Left ventricle myocardium inferior (tissue), 1 donor: ENCODE measurements at regions not wholly inside any gene's neighbourhood (a gene's known extent, or its start where the extent isn't known, plus 50 kb on each side); places are given as distances from the start of the nearest gene placed in this dataset.

ENCODE experiments used
- DNase-seq: peaks from one replicate; pipeline ENCODE4 v3.0.0-alpha.2; 2020
- H3K27ac ChIP-seq: fragments of 200-600 bp; replicated peaks from 2 replicates; pipeline ENCODE4 v1.8.0; 2021
- H3K27me3 ChIP-seq: fragments of 200-600 bp; 2 replicates; pipeline ENCODE4 v1.8.0; 2021; ENCODE audit warnings: low read depth
- H3K36me3 ChIP-seq: fragments of 200-600 bp; 2 replicates; pipeline ENCODE4 v1.8.0; 2021
- H3K4me1 ChIP-seq: fragments of 200-600 bp; 2 replicates; pipeline ENCODE4 v1.8.0; 2021
- H3K4me3 ChIP-seq: fragments of 200-600 bp; 2 replicates; pipeline ENCODE4 v1.8.0; 2021; ENCODE audit warnings: mild to moderate bottlenecking, moderate library complexity
- H3K9me3 ChIP-seq: fragments of 200-600 bp; replicated peaks from 2 replicates; pipeline ENCODE4 v1.8.0; 2021
- intact Hi-C: fragments of 100-400 bp; cut with micrococcal nuclease; formaldehyde crosslinking; loops from one replicate; pipeline ENCODE4 v1.11.0; 2022
- TF ChIP-seq, protein P1 (sequence below): fragments of 200-600 bp; IDR thresholded peaks from 2 replicates; pipeline ENCODE4 v1.8.0; 2021; ENCODE audit warnings: antibody characterized with exemption, mild to moderate bottlenecking, borderline replicate concordance
- donor health status: DM: no; HTN: yes; CAD: no; lungs with severe emphysema.

DNA sequence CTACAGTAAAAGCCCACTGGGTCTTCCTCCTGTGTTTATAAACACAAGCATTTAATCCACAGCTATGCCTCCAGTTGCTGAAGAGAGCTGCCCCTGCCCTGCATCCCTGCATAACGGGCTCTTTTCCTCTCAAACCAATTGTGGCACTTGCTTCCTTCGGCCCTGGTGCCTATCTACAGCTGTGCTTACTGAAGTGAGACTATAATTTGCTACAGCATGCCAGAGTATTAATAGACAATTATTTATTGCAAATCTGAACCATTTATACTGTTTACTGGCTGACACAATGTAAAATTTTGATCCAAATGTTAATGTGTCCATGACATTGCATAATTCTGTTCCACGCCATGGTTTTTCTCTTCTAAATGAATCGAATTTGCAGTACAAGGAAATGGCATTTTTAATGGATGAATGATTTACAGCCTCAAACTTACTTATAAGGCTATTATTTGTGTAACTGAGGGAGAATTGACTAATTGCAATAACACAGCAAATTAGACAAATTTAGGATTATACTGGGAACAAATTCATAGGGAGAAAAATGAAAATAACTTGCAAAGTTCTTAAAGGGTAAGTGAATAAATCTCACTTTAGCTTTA lies 457.0 kb upstream of the HNRNPA3 start:
- no peak overlapping the region for H3K4me3 ChIP-seq
- H3K27ac ChIP-seq, result no peak overlapping the region
- no peaks in the 10 kb centered on the region for H3K27me3 ChIP-seq
- peaks cover 6% of the 10 kb centered on the region for H3K4me1 ChIP-seq
- TF ChIP-seq, protein P1, sequence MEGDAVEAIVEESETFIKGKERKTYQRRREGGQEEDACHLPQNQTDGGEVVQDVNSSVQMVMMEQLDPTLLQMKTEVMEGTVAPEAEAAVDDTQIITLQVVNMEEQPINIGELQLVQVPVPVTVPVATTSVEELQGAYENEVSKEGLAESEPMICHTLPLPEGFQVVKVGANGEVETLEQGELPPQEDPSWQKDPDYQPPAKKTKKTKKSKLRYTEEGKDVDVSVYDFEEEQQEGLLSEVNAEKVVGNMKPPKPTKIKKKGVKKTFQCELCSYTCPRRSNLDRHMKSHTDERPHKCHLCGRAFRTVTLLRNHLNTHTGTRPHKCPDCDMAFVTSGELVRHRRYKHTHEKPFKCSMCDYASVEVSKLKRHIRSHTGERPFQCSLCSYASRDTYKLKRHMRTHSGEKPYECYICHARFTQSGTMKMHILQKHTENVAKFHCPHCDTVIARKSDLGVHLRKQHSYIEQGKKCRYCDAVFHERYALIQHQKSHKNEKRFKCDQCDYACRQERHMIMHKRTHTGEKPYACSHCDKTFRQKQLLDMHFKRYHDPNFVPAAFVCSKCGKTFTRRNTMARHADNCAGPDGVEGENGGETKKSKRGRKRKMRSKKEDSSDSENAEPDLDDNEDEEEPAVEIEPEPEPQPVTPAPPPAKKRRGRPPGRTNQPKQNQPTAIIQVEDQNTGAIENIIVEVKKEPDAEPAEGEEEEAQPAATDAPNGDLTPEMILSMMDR, result no peak
- no peaks in the 10 kb centered on the region for H3K9me3 ChIP-seq
- DNase-seq, result no peak
- intact Hi-C loops, result no loop called here
- H3K36me3 ChIP-seq, result no peaks in the 10 kb centered on the region

DNA sequence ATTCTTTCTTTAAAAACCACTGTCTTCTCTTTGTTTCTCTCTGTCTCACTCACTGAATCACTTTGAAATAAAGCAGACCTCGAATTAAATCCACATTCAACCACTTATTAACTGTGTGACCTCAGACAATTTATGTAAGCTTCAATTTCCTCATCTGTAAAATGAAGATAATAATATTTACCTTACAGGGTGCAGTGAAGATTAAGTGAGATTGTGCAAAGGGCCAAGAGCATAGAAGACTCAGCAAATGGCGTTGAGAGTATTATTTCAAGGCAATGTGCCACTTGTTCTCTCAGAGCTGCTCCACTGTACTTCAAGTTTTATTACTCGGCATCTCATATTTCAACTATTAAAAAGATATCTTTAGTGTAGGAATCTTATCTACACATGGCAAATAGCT lies 454.2 kb upstream of the HNRNPA3 start:
- no peak for DNase-seq
- intact Hi-C loops, result no loop called here
- Histone ChIP-seq H3K27me3 (no peaks in the 10 kb centered on the region), H3K27ac (no peak overlapping the region), H3K9me3 (no peaks in the 10 kb centered on the region), H3K4me3 (no peak overlapping the region), H3K4me1 (peaks cover 10% of the 10 kb centered on the region), H3K36me3 (no peaks in the 10 kb centered on the region)
- TF ChIP-seq, protein P1, result no peak

DNA sequence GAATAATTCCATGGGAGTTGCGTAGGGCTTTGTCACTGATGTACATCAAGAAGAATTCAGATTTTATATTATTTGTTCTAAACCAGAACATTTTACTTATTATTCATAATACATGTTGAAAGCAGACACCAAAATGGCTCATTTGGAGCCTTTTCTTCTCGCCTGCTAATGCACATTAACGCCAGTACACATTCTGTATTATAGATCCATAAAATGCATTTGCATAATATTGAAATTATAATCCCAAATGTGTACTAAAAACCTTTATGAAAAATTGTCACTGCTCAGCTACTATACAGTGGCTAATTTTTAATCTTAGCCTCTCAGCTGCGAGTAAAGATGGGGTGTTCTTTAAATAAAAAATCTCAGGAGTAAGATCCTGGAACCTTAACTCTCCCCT lies 452.2 kb upstream of the HNRNPA3 start:
- H3K4me1 ChIP-seq, result peaks cover 7% of the 10 kb centered on the region
- H3K36me3 ChIP-seq, result no peaks in the 10 kb centered on the region
- H3K4me3 ChIP-seq, result no peak overlapping the region
- no peaks in the 10 kb centered on the region for H3K9me3 ChIP-seq
- intact Hi-C loops, result no loop called here
- no peaks in the 10 kb centered on the region for H3K27me3 ChIP-seq
- TF ChIP-seq, protein P1, result no peak
- no peak for DNase-seq
- no peak overlapping the region for H3K27ac ChIP-seq

DNA sequence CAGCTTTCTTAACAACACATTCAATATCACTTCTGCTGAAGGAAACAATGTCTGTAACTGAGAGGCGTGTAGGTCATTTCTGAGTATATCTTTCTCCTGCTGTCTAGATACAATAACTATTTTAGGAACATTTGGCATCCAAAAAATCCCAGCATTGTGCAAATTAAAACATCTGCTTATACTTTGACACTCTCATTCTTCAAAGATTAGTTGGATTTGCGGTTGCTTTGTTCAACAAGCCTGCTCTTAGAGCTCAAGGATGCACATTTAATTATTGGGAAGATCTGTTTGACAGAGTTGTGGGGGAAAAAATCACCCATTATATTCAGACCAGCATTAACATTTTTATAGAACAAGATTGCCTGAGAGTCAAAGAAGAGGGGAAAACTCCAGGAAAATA lies 449.5 kb upstream of the HNRNPA3 start:
- Histone ChIP-seq H3K27ac (no peak overlapping the region), H3K9me3 (no peaks in the 10 kb centered on the region), H3K36me3 (no peaks in the 10 kb centered on the region), H3K4me1 (peaks cover 7% of the 10 kb centered on the region), H3K4me3 (no peak overlapping the region), H3K27me3 (no peaks in the 10 kb centered on the region)
- intact Hi-C loops, result no loop called here
- TF ChIP-seq, protein P1, result no peak
- DNase-seq, result no peak

DNA sequence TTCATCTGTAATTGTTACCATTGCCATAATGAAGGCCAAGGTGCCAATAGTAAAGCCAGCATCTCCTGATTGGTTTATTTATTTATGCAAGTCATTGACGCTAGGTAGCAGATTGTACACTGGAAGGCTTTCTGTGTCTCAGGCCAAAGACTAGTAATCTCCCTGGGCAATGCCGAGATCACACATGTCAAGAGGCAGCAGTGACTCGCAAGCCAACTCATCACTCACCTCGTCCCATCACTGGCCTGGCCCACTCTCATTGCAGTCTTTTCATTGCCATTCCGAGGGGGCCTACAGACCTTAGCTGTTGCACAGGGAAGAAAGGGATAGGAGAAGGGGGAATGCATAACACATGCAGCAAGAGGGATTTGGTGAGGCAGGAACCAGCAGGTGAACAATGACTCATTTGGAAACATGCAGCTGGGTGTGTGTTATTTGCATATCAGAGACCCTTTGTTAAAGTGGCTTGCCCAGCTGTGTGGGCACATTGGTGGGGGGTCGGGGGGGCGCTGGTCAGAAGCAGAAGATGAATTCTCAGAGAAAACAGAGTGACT lies 448.7 kb upstream of the HNRNPA3 start:
- intact Hi-C loops, result no loop called here

More for the DNA sequence above, 448.7 kb upstream of the HNRNPA3 start:
- H3K27me3 ChIP-seq, result peaks cover 2% of the 10 kb centered on the region
- H3K36me3 ChIP-seq, result no peaks in the 10 kb centered on the region
- no peak overlapping the region for H3K27ac ChIP-seq
- TF ChIP-seq, protein P1, result no peak
- no peak for DNase-seq
- no peaks in the 10 kb centered on the region for H3K9me3 ChIP-seq
- H3K4me1 ChIP-seq, result peaks cover 7% of the 10 kb centered on the region
- H3K4me3 ChIP-seq, result no peak overlapping the region
